ENCODE measurements at regions not wholly inside any gene's neighbourhood (a gene's known extent, or its start where the extent isn't known, plus 50 kb on each side); places are given as distances from the start of the nearest gene placed in this dataset.

DNA sequence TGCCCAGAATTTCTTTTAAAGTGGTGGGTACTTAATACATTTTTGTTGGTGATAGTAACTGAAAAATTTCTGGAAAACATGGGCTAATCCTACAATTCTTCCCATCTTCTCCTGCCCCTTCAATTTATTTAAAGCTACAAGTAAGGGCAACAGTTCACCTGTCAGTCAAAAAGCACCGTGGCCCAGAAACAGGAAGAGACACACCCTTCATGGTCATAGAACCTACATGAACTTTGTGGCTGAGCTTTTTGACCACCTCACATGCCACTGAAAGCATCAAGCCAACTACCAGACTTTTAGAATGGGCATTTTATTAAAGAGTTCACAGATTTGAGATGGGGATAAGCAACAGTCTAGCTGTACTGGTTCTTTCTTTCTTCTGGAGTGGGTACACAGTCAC is 201.1 kb upstream of the CNR1 start:
- no peaks in the 10 kb centered on the region for H3K79me2 ChIP-seq
- H3K4me1 ChIP-seq (ENCODE audit: insufficient read depth): no peaks in the 10 kb centered on the region
- H2AFZ ChIP-seq: no peak overlapping the region
- no peaks in the 10 kb centered on the region for H4K20me1 ChIP-seq (ENCODE audit: insufficient read depth, poor library complexity, severe bottlenecking)
- H3K36me3 ChIP-seq (replicated peaks; ENCODE audit: insufficient read depth, low read depth): no peaks in the 10 kb centered on the region
- H3K27me3 ChIP-seq: no peaks in the 10 kb centered on the region
- H3K4me2 ChIP-seq: no peak overlapping the region
- TF ChIP-seq EZH2 (IDR thresholded peaks at IDR 0.05; ENCODE audit: borderline replicate concordance) (no peak), EZH2phosphoT487 (IDR thresholded peaks at IDR 0.05; ENCODE audit: low read depth, severe bottlenecking, unreplicated experiment) (no peak)
- TF ChIP-seq, protein P1, sequence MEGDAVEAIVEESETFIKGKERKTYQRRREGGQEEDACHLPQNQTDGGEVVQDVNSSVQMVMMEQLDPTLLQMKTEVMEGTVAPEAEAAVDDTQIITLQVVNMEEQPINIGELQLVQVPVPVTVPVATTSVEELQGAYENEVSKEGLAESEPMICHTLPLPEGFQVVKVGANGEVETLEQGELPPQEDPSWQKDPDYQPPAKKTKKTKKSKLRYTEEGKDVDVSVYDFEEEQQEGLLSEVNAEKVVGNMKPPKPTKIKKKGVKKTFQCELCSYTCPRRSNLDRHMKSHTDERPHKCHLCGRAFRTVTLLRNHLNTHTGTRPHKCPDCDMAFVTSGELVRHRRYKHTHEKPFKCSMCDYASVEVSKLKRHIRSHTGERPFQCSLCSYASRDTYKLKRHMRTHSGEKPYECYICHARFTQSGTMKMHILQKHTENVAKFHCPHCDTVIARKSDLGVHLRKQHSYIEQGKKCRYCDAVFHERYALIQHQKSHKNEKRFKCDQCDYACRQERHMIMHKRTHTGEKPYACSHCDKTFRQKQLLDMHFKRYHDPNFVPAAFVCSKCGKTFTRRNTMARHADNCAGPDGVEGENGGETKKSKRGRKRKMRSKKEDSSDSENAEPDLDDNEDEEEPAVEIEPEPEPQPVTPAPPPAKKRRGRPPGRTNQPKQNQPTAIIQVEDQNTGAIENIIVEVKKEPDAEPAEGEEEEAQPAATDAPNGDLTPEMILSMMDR (IDR thresholded peaks at IDR 0.05; ENCODE audit: poor library complexity): no peak
- H3K4me3 ChIP-seq: no peak overlapping the region
- no peaks in the 10 kb centered on the region for H3K9me3 ChIP-seq (ENCODE audit: low read depth)
- no peaks in the 10 kb centered on the region for H3K9me2 ChIP-seq (replicated peaks; ENCODE audit: insufficient read depth)
- H3K27ac ChIP-seq: no peak overlapping the region
- no peak for DNase-seq (ENCODE audit: low spot score)
- WGBS (ENCODE audit: low lambda C conversion rate, missing lambda C conversion rate): 38% methylated on average over 1 of the region's 1 CpG

DNA sequence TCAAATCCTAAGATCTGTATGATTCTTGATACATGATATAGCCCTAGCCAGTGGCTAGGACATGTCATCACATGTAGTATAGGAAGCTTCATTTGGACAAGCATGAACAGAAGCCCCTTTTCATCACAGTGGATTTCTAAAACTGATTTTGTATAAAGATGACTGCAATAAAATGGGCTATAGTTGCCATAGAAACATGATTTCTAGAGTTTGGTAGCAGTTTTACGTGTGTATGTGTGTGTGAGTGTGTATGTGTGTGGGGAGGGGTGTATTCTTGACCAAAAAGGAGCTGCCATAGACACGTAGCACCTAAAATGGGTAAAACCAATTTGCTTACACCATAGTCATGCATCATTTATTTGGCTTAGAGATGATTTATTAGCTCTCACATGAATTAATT is 200.5 kb upstream of the CNR1 start:
- TF ChIP-seq EZH2phosphoT487 (IDR thresholded peaks at IDR 0.05; ENCODE audit: low read depth, severe bottlenecking, unreplicated experiment) (no peak), EZH2 (IDR thresholded peaks at IDR 0.05; ENCODE audit: borderline replicate concordance) (no peak)
- TF ChIP-seq, protein P1 (IDR thresholded peaks at IDR 0.05; ENCODE audit: poor library complexity): no peak

DNA sequence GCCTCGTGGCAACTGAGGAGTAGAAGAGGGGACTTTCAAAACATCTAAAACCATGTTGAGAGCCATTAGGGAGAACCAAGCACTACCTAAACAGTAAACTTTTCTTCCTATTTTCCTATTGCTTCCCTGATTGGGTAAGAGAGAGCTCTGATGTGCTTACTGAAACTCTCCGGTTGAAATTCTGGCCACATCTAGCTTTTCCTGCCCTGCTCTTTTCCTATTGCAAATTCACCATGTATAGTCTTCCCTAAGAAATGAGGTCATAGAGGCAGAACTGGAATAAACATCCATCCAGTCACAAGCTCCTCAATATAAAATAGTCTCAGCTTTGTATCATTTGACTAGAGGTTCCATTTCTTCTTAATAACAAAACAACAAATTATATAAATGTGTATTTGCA is 199.5 kb upstream of the CNR1 start:
- Histone ChIP-seq H2AFZ (no peak overlapping the region), H3K27me3 (no peaks in the 10 kb centered on the region), H3K36me3 (replicated peaks; ENCODE audit: insufficient read depth, low read depth) (no peaks in the 10 kb centered on the region), H3K4me3 (no peak overlapping the region), H3K27ac (no peak overlapping the region), H3K4me2 (no peak overlapping the region), H3K9me2 (replicated peaks; ENCODE audit: insufficient read depth) (no peaks in the 10 kb centered on the region), H3K4me1 (ENCODE audit: insufficient read depth) (no peaks in the 10 kb centered on the region), H3K9me3 (ENCODE audit: low read depth) (no peaks in the 10 kb centered on the region), H3K79me2 (no peaks in the 10 kb centered on the region), H4K20me1 (ENCODE audit: insufficient read depth, poor library complexity, severe bottlenecking) (no peaks in the 10 kb centered on the region)
- 86% methylated on average over 2 of the region's 2 CpGs for WGBS (ENCODE audit: low lambda C conversion rate, missing lambda C conversion rate)
- no peak for DNase-seq (ENCODE audit: low spot score)
- TF ChIP-seq EZH2 (IDR thresholded peaks at IDR 0.05; ENCODE audit: borderline replicate concordance): no peak
- no peak for TF ChIP-seq EZH2phosphoT487 (IDR thresholded peaks at IDR 0.05; ENCODE audit: low read depth, severe bottlenecking, unreplicated experiment)
- TF ChIP-seq, protein P1 (IDR thresholded peaks at IDR 0.05; ENCODE audit: poor library complexity): no peak

More for the DNA sequence above, 200.5 kb upstream of the CNR1 start:
- Histone ChIP-seq H3K9me3 (ENCODE audit: low read depth) (no peaks in the 10 kb centered on the region), H2AFZ (no peak overlapping the region), H3K36me3 (replicated peaks; ENCODE audit: insufficient read depth, low read depth) (no peaks in the 10 kb centered on the region), H3K4me1 (ENCODE audit: insufficient read depth) (no peaks in the 10 kb centered on the region), H3K9me2 (replicated peaks; ENCODE audit: insufficient read depth) (no peaks in the 10 kb centered on the region), H3K79me2 (no peaks in the 10 kb centered on the region), H3K27me3 (no peaks in the 10 kb centered on the region), H3K27ac (no peak overlapping the region), H4K20me1 (ENCODE audit: insufficient read depth, poor library complexity, severe bottlenecking) (no peaks in the 10 kb centered on the region), H3K4me3 (no peak overlapping the region), H3K4me2 (no peak overlapping the region)
- no peak for DNase-seq (ENCODE audit: low spot score)
- 90% methylated on average over 2 of the region's 2 CpGs for WGBS (ENCODE audit: low lambda C conversion rate, missing lambda C conversion rate)

DNA sequence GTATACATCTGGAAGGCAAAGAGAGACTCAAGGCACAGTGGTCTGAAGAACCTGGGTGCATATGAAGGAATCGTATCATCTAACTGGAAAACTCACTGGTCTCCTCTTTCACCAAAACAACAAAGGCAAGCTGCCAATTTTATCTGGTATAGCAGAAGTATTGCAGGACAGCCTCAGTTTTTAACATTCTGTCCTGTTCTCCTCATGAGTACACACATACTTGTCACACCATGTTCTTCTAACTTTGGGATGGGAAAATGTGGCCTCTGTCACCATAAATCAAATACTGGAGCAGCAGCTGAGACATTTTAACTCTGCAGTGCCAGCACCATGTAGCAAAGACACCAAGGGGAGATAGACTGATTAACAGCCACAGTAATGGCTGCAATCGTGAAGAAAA is 199.1 kb upstream of the CNR1 start:
- Histone ChIP-seq H3K9me3 (ENCODE audit: low read depth) (no peaks in the 10 kb centered on the region), H3K4me3 (no peak overlapping the region), H3K79me2 (no peaks in the 10 kb centered on the region), H3K27ac (no peak overlapping the region), H3K4me1 (ENCODE audit: insufficient read depth) (no peaks in the 10 kb centered on the region), H3K4me2 (no peak overlapping the region), H4K20me1 (ENCODE audit: insufficient read depth, poor library complexity, severe bottlenecking) (no peaks in the 10 kb centered on the region), H3K27me3 (no peaks in the 10 kb centered on the region), H3K9me2 (replicated peaks; ENCODE audit: insufficient read depth) (no peaks in the 10 kb centered on the region), H3K36me3 (replicated peaks; ENCODE audit: insufficient read depth, low read depth) (no peaks in the 10 kb centered on the region), H2AFZ (no peak overlapping the region)
- 88% methylated on average over 2 of the region's 2 CpGs for WGBS (ENCODE audit: low lambda C conversion rate, missing lambda C conversion rate)
- no peak for TF ChIP-seq EZH2phosphoT487 (IDR thresholded peaks at IDR 0.05; ENCODE audit: low read depth, severe bottlenecking, unreplicated experiment)
- TF ChIP-seq, protein P1 (IDR thresholded peaks at IDR 0.05; ENCODE audit: poor library complexity): no peak
- DNase-seq (ENCODE audit: low spot score): no peak
